ENCODE measurements at regions not wholly inside any gene's neighbourhood (a gene's known extent, or its start where the extent isn't known, plus 50 kb on each side); places are given as distances from the start of the nearest gene placed in this dataset.
"Not testable (repeated sequence)": the region's sequence is repeated elsewhere in the genome, so short reads cannot be mapped to it uniquely, and the experiment has no call there.

DNA sequence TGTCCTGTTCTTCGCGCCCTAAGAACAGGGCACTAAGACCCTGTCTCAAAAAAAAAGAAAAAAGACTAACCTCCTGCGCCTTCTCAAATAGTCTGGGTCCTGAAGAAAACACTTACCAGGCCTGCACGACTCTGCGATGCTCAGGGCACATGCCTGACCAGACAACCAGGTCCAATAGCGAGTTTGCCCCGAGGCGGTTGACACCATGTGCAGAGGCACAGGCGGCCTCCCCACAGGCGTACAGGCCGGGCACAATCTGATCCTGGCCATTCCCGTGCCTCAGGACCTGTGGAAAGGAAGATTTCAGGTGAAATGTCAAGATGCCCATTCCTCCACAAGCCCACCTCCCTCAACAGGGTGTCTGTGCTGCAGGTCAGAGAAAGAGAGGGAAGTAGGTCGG lies 65.9 kb upstream of the TNK2 start:
- DNase-seq (ENCODE audit: low read depth in 2 of 2) = not testable (repeated sequence)

DNA sequence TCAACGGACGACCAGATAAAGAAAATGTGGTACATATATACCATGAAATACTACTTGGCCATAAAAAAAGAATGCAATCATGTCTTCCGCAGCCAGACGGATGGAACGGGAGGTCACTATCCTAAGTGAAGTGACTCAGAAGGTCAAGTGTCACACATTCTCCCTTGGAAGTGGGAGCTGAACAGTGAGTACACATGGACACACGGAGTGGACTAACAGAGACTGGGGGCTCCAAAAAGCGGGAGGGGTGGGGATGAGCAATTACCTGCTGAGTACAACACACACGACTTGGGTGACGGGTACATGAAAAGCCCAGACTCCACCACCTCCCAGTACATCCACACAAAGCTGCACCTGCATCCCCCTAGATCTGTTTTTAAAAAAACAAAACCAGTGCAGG lies 62.5 kb upstream of the TNK2 start:
- DNase-seq (ENCODE audit: low read depth in 2 of 2) = not testable (repeated sequence)

DNA sequence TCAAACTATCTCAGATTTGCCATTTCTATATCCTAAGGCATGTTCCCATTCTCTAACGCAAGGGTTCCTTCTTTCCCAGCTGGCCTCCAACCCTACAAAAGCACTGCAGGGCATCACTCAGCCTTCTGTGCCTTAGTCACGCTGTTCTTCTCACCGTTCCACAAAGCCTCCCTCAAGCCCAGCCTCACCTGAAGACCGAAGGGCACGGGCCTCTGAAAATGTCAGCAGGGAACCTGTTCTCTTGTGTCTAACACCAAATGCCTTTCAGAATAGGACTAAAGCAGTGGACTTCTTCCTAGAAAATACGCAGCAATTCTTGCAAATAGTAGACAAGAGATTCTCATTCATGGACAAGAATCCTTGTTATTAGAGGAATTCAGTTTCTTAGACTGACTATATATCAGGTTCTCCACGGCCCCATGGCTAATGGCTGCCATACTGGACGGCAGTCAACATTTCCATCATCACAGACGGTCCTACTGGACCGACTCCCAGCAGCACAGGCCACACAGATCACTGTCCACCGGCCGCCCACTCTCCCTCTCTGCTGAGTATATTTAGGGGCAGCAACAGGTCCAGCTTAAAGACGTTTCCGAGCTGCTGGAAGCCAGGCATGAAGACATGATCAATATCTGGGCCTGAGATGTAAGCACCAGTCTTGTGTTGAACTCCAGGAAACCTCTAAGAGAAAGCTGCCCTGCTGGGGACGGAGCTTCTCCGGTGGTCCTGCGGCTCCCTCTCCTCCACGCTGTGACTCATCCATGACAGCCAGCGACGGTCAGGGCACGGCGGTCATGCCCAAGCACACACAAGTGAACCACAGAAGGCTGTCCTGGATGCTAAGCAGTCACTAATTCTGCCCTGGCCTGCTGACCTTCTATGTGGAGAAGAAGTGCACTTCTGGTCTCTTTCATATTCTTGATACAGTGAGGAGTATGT lies 61.8 kb upstream of the TNK2 start:
- DNase-seq (ENCODE audit: low read depth in 2 of 2) = not testable (repeated sequence)

DNA sequence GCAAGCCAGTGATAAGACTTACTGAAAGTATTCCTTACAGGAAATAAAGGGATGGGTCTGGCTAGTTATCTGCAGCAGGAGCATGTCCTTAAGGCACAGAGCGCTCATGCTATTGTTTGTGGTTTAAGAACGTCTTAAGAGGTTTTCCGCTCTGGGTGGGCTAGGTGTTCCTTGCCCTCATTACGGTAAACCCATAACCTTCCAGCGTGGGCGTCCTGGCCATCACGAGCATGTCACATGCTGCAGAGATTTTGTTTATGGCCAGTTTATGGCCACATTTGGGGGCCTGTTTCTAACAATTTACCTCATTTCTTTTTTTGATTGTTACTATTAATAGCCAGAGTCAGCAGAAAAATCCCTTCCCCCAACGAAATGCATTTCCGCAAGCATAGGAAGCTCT lies 61.0 kb upstream of the TNK2 start:
- not testable (repeated sequence) for DNase-seq (ENCODE audit: low read depth in 2 of 2)

- DNase-seq (ENCODE audit: low read depth in 2 of 2) = not testable (repeated sequence)
These were observed 59.8 kb upstream of the TNK2 start for GRCh38 chr3:195968104-195968503.

DNA sequence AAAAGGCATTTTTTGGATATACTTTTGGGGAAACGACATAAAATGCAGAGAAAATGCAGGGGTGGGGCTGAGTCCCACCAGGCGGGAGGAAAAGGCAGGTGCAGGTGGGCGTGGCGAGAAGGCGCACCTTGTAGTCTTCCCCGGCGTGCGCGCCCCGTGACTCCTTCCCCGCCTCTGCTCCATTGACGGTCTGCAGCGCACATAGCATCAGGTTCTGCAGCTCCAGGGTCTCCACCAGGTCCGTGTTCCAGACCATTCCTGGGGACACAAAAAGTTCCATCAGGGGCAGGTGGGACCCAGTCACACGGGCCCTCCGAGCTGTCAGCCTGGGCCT lies 59.0 kb upstream of the TNK2 start:
- not testable (repeated sequence) for DNase-seq (ENCODE audit: low read depth in 2 of 2)

- DNase-seq (ENCODE audit: low read depth in 2 of 2) = not testable (repeated sequence)
These were observed 58.4 kb upstream of the TNK2 start for GRCh38 chr3:195966563-195967386.

GRCh38 chr3:195965217-195965616 lies 56.9 kb upstream of the TNK2 start:
- DNase-seq (ENCODE audit: low read depth in 2 of 2) = not testable (repeated sequence)

DNA sequence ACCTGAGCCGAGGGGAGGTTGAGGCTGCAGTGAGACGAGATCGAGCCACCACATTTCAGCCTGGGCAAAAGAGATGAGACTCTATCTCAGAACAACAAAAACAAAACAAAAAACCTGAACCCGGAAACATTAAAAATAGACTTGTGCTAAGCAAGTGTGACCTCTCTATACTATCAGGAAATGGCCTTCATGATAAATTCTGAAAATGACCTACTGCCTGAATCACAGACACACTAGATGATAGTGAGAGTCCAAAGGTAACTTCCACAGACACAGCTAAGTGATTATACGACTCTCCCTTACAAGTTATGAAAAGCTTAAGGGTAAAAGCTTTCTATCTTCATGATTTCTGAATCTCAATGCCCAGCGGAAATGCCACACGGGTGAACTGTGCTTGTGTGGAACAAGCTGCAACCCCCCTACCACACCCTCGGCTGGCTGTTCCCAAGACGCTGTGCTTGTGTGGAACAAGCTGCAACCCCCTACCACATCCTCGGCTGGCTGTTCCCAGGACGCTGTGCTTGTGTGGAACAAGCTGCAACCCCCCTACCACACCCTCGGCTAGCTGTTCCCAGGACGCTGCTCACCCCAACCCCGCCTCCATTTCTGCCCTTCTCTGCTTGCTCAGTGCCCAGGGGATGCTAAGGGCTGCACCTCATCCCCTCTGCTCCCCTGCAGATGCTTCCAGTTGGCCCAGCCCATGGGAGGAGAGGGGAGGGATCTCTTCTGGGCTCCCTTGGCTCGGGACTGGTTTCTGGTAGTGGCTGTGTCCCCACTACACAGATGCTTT lies 56.2 kb upstream of the TNK2 start:
- not testable (repeated sequence) for DNase-seq (ENCODE audit: low read depth in 2 of 2)

- not testable (repeated sequence) for DNase-seq (ENCODE audit: low read depth in 2 of 2)
These were observed 53.9 kb upstream of the TNK2 start for GRCh38 chr3:195962222-195962621.

DNA sequence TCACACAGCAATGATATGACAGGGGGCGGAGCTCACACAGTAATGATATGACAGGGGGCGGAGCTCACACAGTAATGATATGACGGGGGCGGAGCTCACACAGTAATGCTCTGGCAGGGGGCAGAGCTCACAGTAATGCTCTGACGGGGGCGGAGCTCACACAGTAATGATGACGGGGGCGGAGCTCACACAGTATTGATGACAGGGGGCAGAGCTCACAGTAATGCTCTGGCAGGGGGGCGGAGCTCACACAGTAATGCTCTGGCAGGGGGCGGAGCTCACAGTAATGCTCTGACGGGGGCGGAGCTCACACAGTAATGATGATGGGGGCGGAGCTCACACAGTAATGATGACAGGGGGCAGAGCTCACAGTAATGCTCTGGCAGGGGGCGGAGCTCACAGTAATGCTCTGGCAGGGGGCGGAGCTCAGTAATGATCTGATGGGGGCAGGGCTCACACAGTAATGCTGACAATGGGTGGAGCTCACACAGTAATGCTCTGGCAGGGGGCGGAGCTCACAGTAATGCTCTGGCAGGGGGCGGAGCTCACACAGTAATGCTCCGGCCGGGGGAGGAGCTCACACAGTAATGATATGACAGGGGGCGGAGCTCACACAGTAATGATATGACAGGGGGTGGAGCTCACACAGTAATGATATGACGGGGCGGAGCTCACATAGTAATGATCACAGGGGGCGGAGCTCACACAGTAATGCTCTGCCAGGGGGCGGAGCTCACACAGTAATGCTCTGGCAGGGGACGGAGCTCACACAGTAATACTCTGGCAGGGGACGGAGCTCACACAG lies 52.8 kb upstream of the TNK2 start:
- DNase-seq (ENCODE audit: low read depth in 2 of 2) = peak; percentile 41 to 55

DNA sequence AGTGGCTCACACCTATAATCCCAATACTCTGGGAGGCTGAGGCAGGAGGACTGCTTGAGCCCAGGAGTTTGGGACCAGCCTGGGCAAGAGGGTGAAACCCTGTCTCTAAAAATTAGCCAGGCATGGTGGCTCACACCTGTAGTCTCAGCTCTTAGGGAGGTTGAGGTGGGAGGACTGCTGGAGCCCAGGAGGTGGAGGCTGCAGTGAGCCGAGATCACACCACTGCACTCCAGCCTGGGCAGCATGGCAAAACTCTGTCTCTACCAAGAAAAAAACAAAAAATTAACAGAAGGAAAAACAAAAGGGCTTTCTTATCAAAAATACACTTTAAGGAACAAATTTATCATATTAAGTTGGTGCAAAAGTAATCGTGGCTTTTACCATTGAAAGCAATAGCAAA lies 51.8 kb upstream of the TNK2 start:
- DNase-seq (ENCODE audit: low read depth in 2 of 2) = not testable (repeated sequence)

- not testable (repeated sequence) for DNase-seq (ENCODE audit: low read depth in 2 of 2)
These were observed 51.2 kb upstream of the TNK2 start for GRCh38 chr3:195959367-195960157.

GRCh38 chr3:195958736-195959135 lies 50.4 kb upstream of the TNK2 start:
- DNase-seq (ENCODE audit: low read depth in 2 of 2) = not testable (repeated sequence)

All from stimulated activated CD4-positive, alpha-beta T cell treated with anti-CD3 and anti-CD28 coated beads, Interleukin-15, amount 100 ng/mL, for 48 hours (primary cell).